Urothelium cell line (cell line): ENCODE measurements at regions not wholly inside any gene's neighbourhood (a gene's known extent, or its start where the extent isn't known, plus 50 kb on each side); places are given as distances from the start of the nearest gene placed in this dataset.
"Not testable (repeated sequence)": the region's sequence is repeated elsewhere in the genome, so short reads cannot be mapped to it uniquely, and the experiment has no call there.

Experiments
- DNase-seq: peaks from one replicate; pipeline ENCODE4 v3.0.0; 2011; ENCODE audit warnings: low spot score, mixed read lengths
- FAIRE-seq: peaks from 2 replicates; lab custom pipeline; 2011; peaks lifted over from hg19 to GRCh38; lab: Jason Lieb, UNC

GRCh38 chr10:121355161-121355560 is 243.1 kb downstream of the FGFR2 start:
- no peak for FAIRE-seq
- DNase-seq = no peak

GRCh38 chr10:121356183-121356582 is 242.1 kb downstream of the FGFR2 start:
- FAIRE-seq = no peak
- no peak for DNase-seq

- no peak for FAIRE-seq
Observed at GRCh38 chr10:121357401-121357800, 240.8 kb downstream of the FGFR2 start.

GRCh38 chr10:121362026-121362425 is 236.2 kb downstream of the FGFR2 start:
- DNase-seq = no peak
- FAIRE-seq = no peak

More at GRCh38 chr10:121357401-121357800, 240.8 kb downstream of the FGFR2 start:
- DNase-seq = no peak

GRCh38 chr10:121365566-121365965 is 232.7 kb downstream of the FGFR2 start:
- FAIRE-seq (no peak), DNase-seq (no peak)

GRCh38 chr10:121368347-121369025 is 229.8 kb downstream of the FGFR2 start:
- DNase-seq = no peak

GRCh38 chr10:121369616-121370015 is 228.6 kb downstream of the FGFR2 start:
- FAIRE-seq (no peak), DNase-seq (no peak)

More at GRCh38 chr10:121368347-121369025, 229.8 kb downstream of the FGFR2 start:
- FAIRE-seq = no peak

GRCh38 chr10:121371836-121372235 is 226.4 kb downstream of the FGFR2 start:
- no peak for DNase-seq
- no peak for FAIRE-seq

GRCh38 chr10:121373411-121373810 is 224.8 kb downstream of the FGFR2 start:
- FAIRE-seq (no peak), DNase-seq (no peak)

GRCh38 chr10:121374121-121374520 is 224.1 kb downstream of the FGFR2 start:
- no peak for FAIRE-seq

GRCh38 chr10:121375172-121375571 is 223.1 kb downstream of the FGFR2 start:
- DNase-seq (no peak), FAIRE-seq (no peak)

More at GRCh38 chr10:121374121-121374520, 224.1 kb downstream of the FGFR2 start:
- no peak for DNase-seq

- no peak for DNase-seq
- FAIRE-seq = no peak
Observed at GRCh38 chr10:121378251-121378801, 219.9 kb downstream of the FGFR2 start.

GRCh38 chr10:121379013-121379412 is 219.2 kb downstream of the FGFR2 start:
- FAIRE-seq (no peak), DNase-seq (no peak)

GRCh38 chr10:121380211-121380610 is 218.0 kb downstream of the FGFR2 start:
- FAIRE-seq (no peak), DNase-seq (no peak)

GRCh38 chr10:121382029-121382520 is 216.2 kb downstream of the FGFR2 start:
- DNase-seq, FAIRE-seq: not testable (repeated sequence)

- DNase-seq (no peak), FAIRE-seq (no peak)
Observed at GRCh38 chr10:121385136-121385535, 213.1 kb downstream of the FGFR2 start.

GRCh38 chr10:121392657-121393056 is 205.6 kb downstream of the FGFR2 start:
- peak; percentile 5 for FAIRE-seq
- DNase-seq = no peak

- no peak for DNase-seq
- no peak for FAIRE-seq
Observed at GRCh38 chr10:121393522-121393921, 204.7 kb downstream of the FGFR2 start.

- not testable (repeated sequence) for FAIRE-seq, DNase-seq
Observed at GRCh38 chr10:121400507-121400906, 197.7 kb downstream of the FGFR2 start.

- no peak for DNase-seq
- no peak for FAIRE-seq
Observed at GRCh38 chr10:121403527-121403926, 194.7 kb downstream of the FGFR2 start.

- no peak for FAIRE-seq
Observed at GRCh38 chr10:121404611-121405010, 193.6 kb downstream of the FGFR2 start.

GRCh38 chr10:121405096-121405495 is 193.1 kb downstream of the FGFR2 start:
- DNase-seq = no peak
- FAIRE-seq = no peak

More at GRCh38 chr10:121404611-121405010, 193.6 kb downstream of the FGFR2 start:
- no peak for DNase-seq
